Keratinocyte (primary cell): ENCODE measurements at regions not wholly inside any gene's neighbourhood (a gene's known extent, or its start where the extent isn't known, plus 50 kb on each side); places are given as distances from the start of the nearest gene placed in this dataset.

Experiments
- DNase-seq: peaks from one replicate; pipeline ENCODE4 v3.0.0-alpha.2; 2011; ENCODE audit warnings: low read depth, missing footprints, low spot score
- FAIRE-seq: peaks from 2 replicates; lab custom pipeline; 2011; peaks lifted over from hg19 to GRCh38; lab: Jason Lieb, UNC
- H2AFZ ChIP-seq: 2 replicates; pipeline ENCODE4 v1.6.0; 2012; ENCODE audit warnings: low read length, control low read depth, inconsistent platforms; ENCODE audit not compliant: control insufficient read depth
- H3K27ac ChIP-seq: 2 replicates; pipeline ENCODE4 v1.5.1; 2011; ENCODE audit warnings: low read length; ENCODE audit not compliant: control insufficient read depth, insufficient read depth
- H3K27me3 ChIP-seq: 3 replicates; pipeline ENCODE4 v1.6.0; 2011; ENCODE audit warnings: low read length; ENCODE audit not compliant: control insufficient read depth, insufficient read depth; ENCODE audit errors: extremely low read depth
- H3K36me3 ChIP-seq, 2 experiments: 2 replicates in 1 of 2; 3 replicates in 1 of 2; pipeline ENCODE4 v1.5.1; 2011; ENCODE audit warnings: low read length in 2 of 2, mild to moderate bottlenecking in 1 of 2; ENCODE audit not compliant: control insufficient read depth in 2 of 2, insufficient read depth in 2 of 2; ENCODE audit errors: extremely low read depth in 1 of 2
- H3K4me1 ChIP-seq: 3 replicates; pipeline ENCODE4 v1.5.1; 2011; ENCODE audit warnings: low read length; ENCODE audit not compliant: control insufficient read depth, insufficient read depth; ENCODE audit errors: extremely low read depth
- H3K4me2 ChIP-seq: 3 replicates; pipeline ENCODE4 v1.6.0; 2011; ENCODE audit warnings: low read depth, low read length; ENCODE audit not compliant: control insufficient read depth, insufficient read depth; ENCODE audit errors: extremely low read depth
- H3K4me3 ChIP-seq, 3 experiments: fragments of 200-600 bp in 1 of 3; sonication (generic) in 1 of 3; 2 replicates in 2 of 3; 3 replicates in 1 of 3; pipeline ENCODE4 v1.5.1; 2011 to 2016; ENCODE audit warnings: low read length in 3 of 3, mild to moderate bottlenecking in 3 of 3, control low read depth in 2 of 3, inconsistent platforms in 1 of 3, low read depth in 1 of 3, mixed read lengths in 1 of 3, mixed run types in 1 of 3, moderate library complexity in 1 of 3; ENCODE audit not compliant: control insufficient read depth in 2 of 3, insufficient read depth in 2 of 3; ENCODE audit errors: extremely low read depth in 1 of 3
- H3K79me2 ChIP-seq: 2 replicates; pipeline ENCODE4 v1.6.0; 2012; ENCODE audit warnings: low read length; ENCODE audit not compliant: control insufficient read depth, insufficient read depth
- H3K9ac ChIP-seq: 3 replicates; pipeline ENCODE4 v1.6.0; 2011; ENCODE audit warnings: low read length; ENCODE audit not compliant: control insufficient read depth, insufficient read depth; ENCODE audit errors: extremely low read depth
- H3K9me1 ChIP-seq: 3 replicates; pipeline ENCODE4 v1.6.0; 2011; ENCODE audit warnings: low read length; ENCODE audit not compliant: control insufficient read depth, insufficient read depth; ENCODE audit errors: extremely low read depth
- H3K9me3 ChIP-seq: 2 replicates; pipeline ENCODE4 v1.5.1; 2012; ENCODE audit warnings: low read depth, low read length; ENCODE audit not compliant: control insufficient read depth
- H4K20me1 ChIP-seq: 3 replicates; pipeline ENCODE4 v1.6.0; 2011; ENCODE audit warnings: low read length; ENCODE audit not compliant: control insufficient read depth, insufficient read depth; ENCODE audit errors: extremely low read depth
- EZH2 ChIP-seq: IDR thresholded peaks from one replicate; pipeline ENCODE4 v1.6.1; 2012; ENCODE audit warnings: inconsistent platforms, mild to moderate bottlenecking, low read length, moderate library complexity
- dilution Hi-C: fragments of 300-500 bp; cut with MboI; formaldehyde crosslinking; loops from one replicate; pipeline ENCODE4 v1.7.0; 2020; ENCODE audit warnings: low sequenced_read_pairs; ENCODE audit not compliant: extremely low pct_ligation_motif_present
- TF ChIP-seq, protein P1 (sequence below), 3 experiments: IDR thresholded peaks in 1 of 3; conservative IDR thresholded peaks in 1 of 3; optimal IDR thresholded peaks in 1 of 3; 2 replicates in 2 of 3; 3 replicates in 1 of 3; pipeline versions ENCODE3 to v1.5.1; 2011; ENCODE audit warnings: low read length in 3 of 3, mild to moderate bottlenecking in 3 of 3, moderate library complexity in 2 of 3, control low read depth in 1 of 3, inconsistent platforms in 1 of 3; ENCODE audit not compliant: insufficient read depth in 2 of 3; ENCODE audit errors: extremely low read depth in 1 of 3

DNA sequence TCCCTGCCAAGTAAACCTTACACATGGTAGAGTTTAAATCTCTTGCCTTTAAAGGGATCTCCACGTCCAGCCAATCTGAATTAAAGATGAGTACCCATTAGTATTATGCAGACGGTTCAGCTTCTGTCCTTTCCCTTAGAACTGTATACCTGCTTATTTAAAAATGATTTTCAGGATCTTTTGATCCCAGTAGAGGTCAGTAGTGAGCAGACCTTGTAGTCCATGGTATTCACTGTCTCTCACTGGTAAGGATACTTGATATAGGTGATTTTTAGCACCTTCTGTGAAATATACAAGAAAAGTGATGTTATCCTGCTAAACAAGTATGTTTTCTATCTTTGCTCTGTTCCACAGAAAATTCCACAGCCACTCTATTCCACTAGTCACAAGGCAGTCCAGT, 1211.6 kb upstream of the ADGRL4 start:
- Histone ChIP-seq H3K27me3 (no peaks in the 10 kb centered on the region), H3K9ac (no peak overlapping the region), H3K4me3 (no peak overlapping the region), H3K4me2 (no peak overlapping the region), H4K20me1 (no peaks in the 10 kb centered on the region), H3K9me3 (no peaks in the 10 kb centered on the region), H3K27ac (no peak overlapping the region), H3K4me1 (no peaks in the 10 kb centered on the region), H3K36me3 (no peaks in the 10 kb centered on the region), H3K9me1 (no peaks in the 10 kb centered on the region), H2AFZ (no peak overlapping the region), H3K79me2 (no peaks in the 10 kb centered on the region)
- dilution Hi-C loops, result no loop called here
- TF ChIP-seq, protein P1, sequence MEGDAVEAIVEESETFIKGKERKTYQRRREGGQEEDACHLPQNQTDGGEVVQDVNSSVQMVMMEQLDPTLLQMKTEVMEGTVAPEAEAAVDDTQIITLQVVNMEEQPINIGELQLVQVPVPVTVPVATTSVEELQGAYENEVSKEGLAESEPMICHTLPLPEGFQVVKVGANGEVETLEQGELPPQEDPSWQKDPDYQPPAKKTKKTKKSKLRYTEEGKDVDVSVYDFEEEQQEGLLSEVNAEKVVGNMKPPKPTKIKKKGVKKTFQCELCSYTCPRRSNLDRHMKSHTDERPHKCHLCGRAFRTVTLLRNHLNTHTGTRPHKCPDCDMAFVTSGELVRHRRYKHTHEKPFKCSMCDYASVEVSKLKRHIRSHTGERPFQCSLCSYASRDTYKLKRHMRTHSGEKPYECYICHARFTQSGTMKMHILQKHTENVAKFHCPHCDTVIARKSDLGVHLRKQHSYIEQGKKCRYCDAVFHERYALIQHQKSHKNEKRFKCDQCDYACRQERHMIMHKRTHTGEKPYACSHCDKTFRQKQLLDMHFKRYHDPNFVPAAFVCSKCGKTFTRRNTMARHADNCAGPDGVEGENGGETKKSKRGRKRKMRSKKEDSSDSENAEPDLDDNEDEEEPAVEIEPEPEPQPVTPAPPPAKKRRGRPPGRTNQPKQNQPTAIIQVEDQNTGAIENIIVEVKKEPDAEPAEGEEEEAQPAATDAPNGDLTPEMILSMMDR (optimal IDR thresholded peaks at IDR 0.05 in 1 of 3, IDR thresholded peaks at IDR 0.05 in 1 of 3, conservative IDR thresholded peaks at IDR 0.05 in 1 of 3; ENCODE audit: extremely low read depth in 1 of 3, insufficient read depth in 2 of 3, low read length in 3 of 3), result peak in 2 of 3 experiments; percentile 38 to 55
- no peak for TF ChIP-seq EZH2
- FAIRE-seq, result peak; percentile 26
- DNase-seq, result no peak

DNA sequence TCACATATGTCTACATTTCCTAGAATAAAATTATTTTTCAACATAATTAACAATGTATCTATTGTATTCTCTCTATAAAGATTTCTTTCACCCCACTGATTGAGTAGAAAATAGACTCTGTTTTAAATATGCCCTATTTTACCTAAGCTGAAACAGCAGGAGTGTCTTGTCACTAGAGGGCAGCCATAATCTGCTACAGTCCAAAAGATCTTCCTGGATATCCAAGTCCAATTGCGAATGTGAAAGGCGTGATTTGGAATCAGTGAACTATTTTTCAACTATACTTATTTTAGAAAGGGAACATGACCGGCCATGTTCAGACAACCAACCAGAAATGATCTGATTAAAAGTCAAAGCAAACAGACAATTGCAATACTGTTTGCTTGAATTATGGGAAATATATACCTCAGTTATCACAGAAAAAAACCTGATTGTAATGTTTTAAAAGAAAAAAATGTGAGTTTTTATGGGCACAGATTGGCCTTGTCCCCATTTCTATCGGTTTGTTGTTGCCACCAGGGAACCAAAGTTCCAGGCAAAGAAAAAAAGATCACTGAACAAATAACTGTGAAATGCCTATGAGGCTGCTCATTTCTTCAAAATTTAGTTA, 1211.0 kb upstream of the ADGRL4 start:
- dilution Hi-C loops, result no loop called here
- DNase-seq, result no peak
- no peak overlapping the region for H3K27ac ChIP-seq
- no peaks in the 10 kb centered on the region for H3K36me3 ChIP-seq
- peak overlapping the region; percentile 1 for H2AFZ ChIP-seq
- no peak overlapping the region for H3K4me3 ChIP-seq
- no peak overlapping the region for H3K4me2 ChIP-seq
- no peaks in the 10 kb centered on the region for H3K9me1 ChIP-seq
- H3K27me3 ChIP-seq, result no peaks in the 10 kb centered on the region
- H3K9ac ChIP-seq, result no peak overlapping the region
- H3K79me2 ChIP-seq, result no peaks in the 10 kb centered on the region
- H3K9me3 ChIP-seq, result no peaks in the 10 kb centered on the region
- no peaks in the 10 kb centered on the region for H3K4me1 ChIP-seq
- H4K20me1 ChIP-seq, result no peaks in the 10 kb centered on the region
- FAIRE-seq, result no peak
- TF ChIP-seq, protein P1 (optimal IDR thresholded peaks at IDR 0.05 in 1 of 3, IDR thresholded peaks at IDR 0.05 in 1 of 3, conservative IDR thresholded peaks at IDR 0.05 in 1 of 3; ENCODE audit: extremely low read depth in 1 of 3, insufficient read depth in 2 of 3, low read length in 3 of 3), result peak; percentile 40 to 53 (median 47)
- no peak for TF ChIP-seq EZH2
